D721Med (cell line): ENCODE measurements at regions not wholly inside any gene's neighbourhood (a gene's known extent, or its start where the extent isn't known, plus 50 kb on each side); places are given as distances from the start of the nearest gene placed in this dataset.

Experiments used
- DNase-seq: peaks from one replicate; pipeline ENCODE4 v3.0.0; 2011; ENCODE audit warnings: low spot score; ENCODE audit not compliant: insufficient read length
- FAIRE-seq: peaks from 2 replicates; lab custom pipeline; 2011; peaks lifted over from hg19 to GRCh38; lab: Jason Lieb, UNC
- TF ChIP-seq, protein P1 (sequence below): IDR thresholded peaks from 2 replicates; pipeline ENCODE4 v1.5.1; 2012; ENCODE audit warnings: mild to moderate bottlenecking, control low read depth; ENCODE audit not compliant: insufficient read depth; ENCODE audit errors: missing control alignments

DNA sequence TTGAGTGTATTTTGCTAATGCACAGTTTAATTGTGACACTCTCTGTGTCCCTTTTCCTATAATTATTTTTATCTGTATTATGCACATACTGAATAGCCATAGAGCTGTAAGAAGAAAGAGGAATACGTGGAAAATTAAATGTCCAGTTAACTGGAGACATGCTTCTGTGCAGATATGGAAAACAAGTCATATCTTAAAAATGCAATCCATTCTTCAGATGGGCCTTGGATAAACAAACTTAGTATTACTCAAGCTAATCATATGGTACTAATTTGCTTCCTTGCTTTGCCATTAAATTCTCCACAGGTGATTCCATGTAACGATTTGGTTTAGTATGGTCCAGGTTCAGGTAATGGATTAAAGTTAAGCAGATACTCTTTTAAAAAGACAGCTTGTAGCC is 201.2 kb upstream of the CELF2 start:
- TF ChIP-seq, protein P1, sequence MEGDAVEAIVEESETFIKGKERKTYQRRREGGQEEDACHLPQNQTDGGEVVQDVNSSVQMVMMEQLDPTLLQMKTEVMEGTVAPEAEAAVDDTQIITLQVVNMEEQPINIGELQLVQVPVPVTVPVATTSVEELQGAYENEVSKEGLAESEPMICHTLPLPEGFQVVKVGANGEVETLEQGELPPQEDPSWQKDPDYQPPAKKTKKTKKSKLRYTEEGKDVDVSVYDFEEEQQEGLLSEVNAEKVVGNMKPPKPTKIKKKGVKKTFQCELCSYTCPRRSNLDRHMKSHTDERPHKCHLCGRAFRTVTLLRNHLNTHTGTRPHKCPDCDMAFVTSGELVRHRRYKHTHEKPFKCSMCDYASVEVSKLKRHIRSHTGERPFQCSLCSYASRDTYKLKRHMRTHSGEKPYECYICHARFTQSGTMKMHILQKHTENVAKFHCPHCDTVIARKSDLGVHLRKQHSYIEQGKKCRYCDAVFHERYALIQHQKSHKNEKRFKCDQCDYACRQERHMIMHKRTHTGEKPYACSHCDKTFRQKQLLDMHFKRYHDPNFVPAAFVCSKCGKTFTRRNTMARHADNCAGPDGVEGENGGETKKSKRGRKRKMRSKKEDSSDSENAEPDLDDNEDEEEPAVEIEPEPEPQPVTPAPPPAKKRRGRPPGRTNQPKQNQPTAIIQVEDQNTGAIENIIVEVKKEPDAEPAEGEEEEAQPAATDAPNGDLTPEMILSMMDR, result no peak
- no peak for FAIRE-seq
- DNase-seq, result no peak

DNA sequence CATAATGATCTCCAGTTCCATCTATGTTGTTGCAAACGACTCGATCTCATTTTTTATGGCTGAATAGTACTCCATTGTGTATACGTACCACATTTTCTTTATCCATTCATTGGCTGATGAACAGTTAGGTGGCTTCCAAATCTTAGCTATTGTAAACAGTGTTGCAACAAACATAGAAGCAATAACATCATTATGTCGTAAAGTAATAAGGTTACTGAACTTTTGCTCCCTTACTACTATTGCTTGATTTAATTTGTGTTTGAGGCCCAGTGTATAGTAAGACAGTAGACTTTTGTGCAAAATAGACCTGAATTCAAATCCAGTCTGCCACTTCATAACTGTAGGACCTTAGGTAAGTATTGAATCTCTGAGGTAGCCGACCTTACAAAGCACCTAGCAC is 200.1 kb upstream of the CELF2 start:
- TF ChIP-seq, protein P1, result no peak
- FAIRE-seq, result no peak
- no peak for DNase-seq

DNA sequence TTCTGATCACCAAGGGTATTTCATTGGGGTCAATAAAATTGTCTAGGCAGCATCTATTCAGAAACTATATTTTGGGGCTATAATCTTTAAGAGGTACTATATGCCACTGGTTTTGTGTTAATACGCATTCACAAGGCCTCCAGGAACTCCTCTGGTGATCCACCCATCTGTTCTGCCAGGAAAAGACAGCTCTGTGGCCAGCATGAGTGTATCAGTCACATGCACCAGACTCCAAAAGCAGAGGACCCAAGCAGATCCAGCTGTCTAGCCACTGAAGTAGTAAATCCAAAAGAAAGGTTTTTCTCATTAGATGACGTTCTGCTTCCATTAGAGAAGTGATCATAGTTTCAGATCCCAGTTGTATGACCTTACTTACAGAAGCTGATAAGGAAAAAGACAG is 199.6 kb upstream of the CELF2 start:
- TF ChIP-seq, protein P1, result no peak
- no peak for FAIRE-seq
- no peak for DNase-seq

DNA sequence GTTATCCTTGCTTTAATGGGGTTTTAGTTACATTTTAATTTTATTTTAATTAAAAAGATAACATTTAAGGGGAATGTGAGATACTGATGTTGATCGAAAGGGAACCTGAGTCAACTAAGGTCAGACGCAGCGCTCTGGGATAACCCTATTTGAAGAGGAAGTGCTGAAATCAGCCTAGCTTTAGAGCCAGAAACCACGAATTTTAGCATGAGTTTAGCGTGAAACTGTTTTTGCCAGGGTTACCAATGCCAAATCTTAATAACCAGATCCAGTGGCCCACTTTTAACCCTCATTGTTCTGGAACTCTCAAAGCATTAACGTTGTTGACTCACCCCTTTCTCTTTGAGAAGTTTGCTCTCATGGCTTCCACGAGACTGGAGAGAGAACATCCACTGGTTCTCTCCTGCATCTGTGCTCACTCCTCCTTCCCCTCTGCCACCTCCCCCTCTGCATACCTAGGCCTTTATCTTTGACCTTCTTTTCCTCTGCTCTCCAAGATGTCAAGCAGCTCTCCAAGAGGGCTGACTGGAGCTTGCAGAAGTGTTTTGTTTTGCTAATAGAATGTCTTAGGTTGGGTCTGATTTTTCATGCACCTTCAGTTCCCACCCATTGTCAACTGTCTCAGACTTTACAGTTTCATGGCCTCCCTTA is 198.3 kb upstream of the CELF2 start:
- no peak for DNase-seq
- TF ChIP-seq, protein P1, result no peak
- no peak for FAIRE-seq

DNA sequence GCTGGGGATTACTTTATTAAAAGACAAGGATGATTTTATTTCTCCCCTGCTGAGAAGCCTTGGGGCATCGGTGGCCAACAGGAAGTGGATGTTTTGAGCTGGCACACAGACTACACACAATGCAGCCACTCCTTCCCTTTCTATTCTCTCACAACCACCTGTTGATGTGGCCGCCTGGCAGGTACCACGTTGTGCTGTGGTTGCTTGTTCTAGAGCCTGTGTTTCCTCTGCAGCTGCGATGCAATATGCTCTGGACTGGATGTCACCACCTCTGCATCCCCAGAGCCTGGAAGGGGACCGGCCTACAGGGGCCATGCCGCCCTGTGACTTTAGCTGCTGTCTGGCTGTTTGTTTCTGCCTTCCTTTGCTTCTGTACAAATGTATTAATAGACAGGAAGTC is 195.7 kb upstream of the CELF2 start:
- no peak for FAIRE-seq
- no peak for DNase-seq
- TF ChIP-seq, protein P1, result no peak

DNA sequence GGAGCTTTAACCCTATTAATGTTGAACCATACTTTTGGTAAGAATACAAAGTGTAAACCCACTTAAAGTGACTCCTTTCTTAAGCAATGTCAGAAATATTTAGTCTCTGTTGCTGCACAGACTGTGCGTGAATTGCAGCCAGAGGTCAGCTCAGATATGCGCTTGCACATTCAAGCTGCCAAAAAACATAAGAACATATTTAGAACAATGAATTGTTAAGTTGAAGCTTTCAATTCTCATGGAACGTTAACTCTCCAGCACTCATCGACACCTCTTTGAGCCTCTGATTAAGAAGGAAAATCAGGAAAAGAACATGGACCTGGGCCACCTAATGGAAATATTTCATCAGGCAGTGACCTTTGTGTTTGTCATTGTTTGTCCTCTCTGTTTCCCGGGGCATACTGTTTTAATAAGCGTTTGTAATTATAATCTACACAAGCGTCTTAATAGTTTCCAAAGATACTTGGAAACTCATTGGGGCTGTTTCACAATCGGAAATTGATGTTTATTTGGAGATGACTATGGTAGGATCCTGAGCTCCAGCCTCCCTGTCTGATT is 193.0 kb upstream of the CELF2 start:
- FAIRE-seq (no peak), DNase-seq (no peak)
- TF ChIP-seq, protein P1, result no peak

DNA sequence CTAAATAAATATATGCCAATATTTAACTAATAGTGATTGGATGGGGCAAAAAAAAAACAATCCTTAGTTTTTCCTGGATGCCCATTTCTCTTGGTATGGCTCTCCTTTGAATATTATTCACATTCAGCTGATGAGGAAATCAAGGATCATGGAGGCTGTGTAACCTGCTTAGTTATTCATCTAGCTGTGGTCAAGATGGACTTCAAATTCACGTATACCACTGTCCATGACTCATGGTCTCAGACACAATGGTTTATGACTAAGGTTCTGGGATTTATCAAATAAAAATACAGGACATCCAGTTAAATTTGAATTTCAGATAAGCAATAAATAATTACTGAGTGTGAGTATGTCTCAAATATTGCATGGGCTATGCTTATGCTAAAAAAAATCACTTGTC is 191.5 kb upstream of the CELF2 start:
- DNase-seq (no peak), FAIRE-seq (no peak)
- TF ChIP-seq, protein P1, result no peak
